Hepatocyte (in vitro differentiated cells): ENCODE measurements at regions not wholly inside any gene's neighbourhood (a gene's known extent, or its start where the extent isn't known, plus 50 kb on each side); places are given as distances from the start of the nearest gene placed in this dataset.

ENCODE experiments used
- DNase-seq: peaks from one replicate; pipeline ENCODE4 v3.0.0-alpha.2; 2016; ENCODE audit warnings: low spot score
- H2AFZ ChIP-seq: fragments of 200-600 bp; sonication (generic); 2 replicates; pipeline ENCODE4 v1.6.0; 2016; ENCODE audit warnings: antibody characterized with exemption, mild to moderate bottlenecking
- H3K27ac ChIP-seq: fragments of 200-600 bp; sonication (generic); 2 replicates; pipeline ENCODE4 v1.5.1; 2016; ENCODE audit warnings: mild to moderate bottlenecking
- H3K27me3 ChIP-seq: fragments of 200-600 bp; sonication (generic); 2 replicates; pipeline ENCODE4 v1.6.1; 2016
- H3K36me3 ChIP-seq: fragments of 200-600 bp; sonication (generic); replicated peaks from 2 replicates; pipeline ENCODE4 v1.5.1; 2016; ENCODE audit warnings: low read depth; ENCODE audit not compliant: insufficient read depth
- H3K4me1 ChIP-seq: fragments of 200-600 bp; sonication (generic); 2 replicates; pipeline ENCODE4 v1.5.1; 2016; ENCODE audit warnings: mild to moderate bottlenecking, moderate library complexity; ENCODE audit not compliant: insufficient read depth
- H3K4me2 ChIP-seq: fragments of 200-600 bp; sonication (generic); 2 replicates; pipeline ENCODE4 v1.6.0; 2016
- H3K4me3 ChIP-seq: fragments of 200-600 bp; sonication (generic); 2 replicates; pipeline ENCODE4 v1.5.1; 2016; ENCODE audit warnings: mild to moderate bottlenecking
- H3K79me2 ChIP-seq: fragments of 200-600 bp; sonication (generic); 2 replicates; pipeline ENCODE4 v1.6.0; 2017; ENCODE audit warnings: mild to moderate bottlenecking
- H3K9me2 ChIP-seq: fragments of 200-600 bp; sonication (generic); replicated peaks from 2 replicates; pipeline ENCODE4 v1.6.0; 2017; ENCODE audit warnings: mild to moderate bottlenecking; ENCODE audit not compliant: insufficient read depth
- H3K9me3 ChIP-seq: fragments of 200-600 bp; sonication (generic); 2 replicates; pipeline ENCODE4 v1.5.1; 2016; ENCODE audit warnings: low read depth, mild to moderate bottlenecking
- H4K20me1 ChIP-seq: fragments of 200-600 bp; sonication (generic); 2 replicates; pipeline ENCODE4 v1.6.0; 2016; ENCODE audit warnings: mild to moderate bottlenecking; ENCODE audit not compliant: insufficient read depth, poor library complexity, severe bottlenecking
- CTCF ChIP-seq: fragments of 200-600 bp; sonication (generic); IDR thresholded peaks from 2 replicates; pipeline ENCODE4 v1.5.1; 2016; ENCODE audit warnings: antibody characterized with exemption, mild to moderate bottlenecking; ENCODE audit not compliant: poor library complexity
- EZH2 ChIP-seq: fragments of 200-600 bp; sonication (generic); IDR thresholded peaks from 2 replicates; pipeline ENCODE4 v1.6.1; 2016; ENCODE audit warnings: antibody characterized with exemption, mild to moderate bottlenecking, borderline replicate concordance
- EZH2phosphoT487 ChIP-seq: fragments of 200-600 bp; sonication (generic); IDR thresholded peaks from one replicate; pipeline ENCODE4 v1.6.1; 2018; ENCODE audit warnings: antibody characterized with exemption, mild to moderate bottlenecking, low read depth, moderate library complexity; ENCODE audit not compliant: unreplicated experiment, severe bottlenecking
- WGBS: methylation state at CpG from one replicate; pipeline ENCODE4 v1.1.6; 2016; ENCODE audit warnings: low lambda C conversion rate; ENCODE audit errors: missing lambda C conversion rate; 5-methylcytosine and 5-hydroxymethylcytosine counted together

- Histone ChIP-seq H3K27ac (no peak overlapping the region), H3K27me3 (no peaks in the 10 kb centered on the region), H3K9me3 (no peaks in the 10 kb centered on the region), H3K4me1 (no peaks in the 10 kb centered on the region), H4K20me1 (no peaks in the 10 kb centered on the region), H3K4me3 (no peak overlapping the region), H3K9me2 (no peaks in the 10 kb centered on the region), H3K4me2 (no peak overlapping the region), H2AFZ (no peak overlapping the region), H3K79me2 (no peaks in the 10 kb centered on the region), H3K36me3 (no peaks in the 10 kb centered on the region)
- TF ChIP-seq EZH2phosphoT487 = no peak
- no peak for TF ChIP-seq EZH2
- WGBS = 81% methylated on average over 10 of the region's 10 CpGs
- no peak for DNase-seq
Observed at GRCh38 chr21:25343774-25344545, 263.3 kb downstream of the MRPL39 start.

GRCh38 chr21:25342816-25343215 lies 264.5 kb downstream of the MRPL39 start:
- no peaks in the 10 kb centered on the region for H3K9me3 ChIP-seq
- H3K9me2 ChIP-seq = no peaks in the 10 kb centered on the region
- H3K79me2 ChIP-seq = no peaks in the 10 kb centered on the region
- H3K4me3 ChIP-seq = no peak overlapping the region
- WGBS = 87% methylated on average over 1 of the region's 1 CpG
- no peaks in the 10 kb centered on the region for H3K27me3 ChIP-seq
- no peaks in the 10 kb centered on the region for H3K36me3 ChIP-seq
- H3K27ac ChIP-seq = no peak overlapping the region
- DNase-seq = no peak
- H3K4me2 ChIP-seq = no peak overlapping the region
- no peaks in the 10 kb centered on the region for H4K20me1 ChIP-seq
- H2AFZ ChIP-seq = no peak overlapping the region
- TF ChIP-seq CTCF (no peak), EZH2 (no peak), EZH2phosphoT487 (no peak)
- H3K4me1 ChIP-seq = no peaks in the 10 kb centered on the region

GRCh38 chr21:25341981-25342380 lies 265.3 kb downstream of the MRPL39 start:
- no peaks in the 10 kb centered on the region for H3K27me3 ChIP-seq
- H3K4me1 ChIP-seq = no peaks in the 10 kb centered on the region
- no peaks in the 10 kb centered on the region for H3K79me2 ChIP-seq
- H3K9me3 ChIP-seq = no peaks in the 10 kb centered on the region
- H3K4me3 ChIP-seq = no peak overlapping the region
- no peak for DNase-seq
- no peak overlapping the region for H3K4me2 ChIP-seq
- TF ChIP-seq CTCF (no peak), EZH2phosphoT487 (no peak), EZH2 (no peak)
- WGBS = 87% methylated on average over 6 of the region's 6 CpGs
- no peaks in the 10 kb centered on the region for H3K36me3 ChIP-seq
- H4K20me1 ChIP-seq = no peaks in the 10 kb centered on the region
- no peak overlapping the region for H3K27ac ChIP-seq
- H3K9me2 ChIP-seq = no peaks in the 10 kb centered on the region
- H2AFZ ChIP-seq = no peak overlapping the region

GRCh38 chr21:25338415-25338814 lies 268.9 kb downstream of the MRPL39 start:
- Histone ChIP-seq H3K9me3 (no peaks in the 10 kb centered on the region), H3K4me2 (no peak overlapping the region), H3K9me2 (no peaks in the 10 kb centered on the region), H3K36me3 (no peaks in the 10 kb centered on the region), H3K79me2 (no peaks in the 10 kb centered on the region), H4K20me1 (no peaks in the 10 kb centered on the region), H3K4me1 (no peaks in the 10 kb centered on the region), H2AFZ (no peak overlapping the region), H3K27me3 (no peaks in the 10 kb centered on the region), H3K27ac (no peak overlapping the region), H3K4me3 (no peak overlapping the region)
- DNase-seq = no peak
- TF ChIP-seq EZH2 (no peak), CTCF (no peak), EZH2phosphoT487 (no peak)
- 80% methylated on average over 5 of the region's 5 CpGs for WGBS
